ENCODE measurements at regions not wholly inside any gene's neighbourhood (a gene's known extent, or its start where the extent isn't known, plus 50 kb on each side); places are given as distances from the start of the nearest gene placed in this dataset.

GRCh38 chr6:105669232-105669631, 266.4 kb upstream of the PREP start:
- no peak overlapping the region for H3K9ac ChIP-seq (ENCODE audit: insufficient read depth in 1 of 2, low read length in 2 of 2)
- no peak overlapping the region for H3K4me3 ChIP-seq
- no peak overlapping the region for H3K27ac ChIP-seq (ENCODE audit: low read depth in 1 of 2, low read length in 1 of 2)
- WGBS, 2 donors, result 76 to 79% methylated on average over 5 of the region's 5 CpGs
- TF ChIP-seq CTCF (IDR thresholded peaks at IDR 0.05; ENCODE audit: control extremely low read depth, extremely low read depth), result no peak
- no peaks in the 10 kb centered on the region for H3K4me1 ChIP-seq (ENCODE audit: control insufficient read depth in 5 of 5, insufficient read depth in 5 of 5, low read length in 5 of 5)
- ATAC-seq (ENCODE audit: insufficient read depth, low FRiP score), result no peak
- peaks cover 0 to 7% (median 0%) of the 10 kb centered on the region in 4 donors for H3K9me3 ChIP-seq (ENCODE audit: control insufficient read depth in 4 of 4, insufficient read depth in 3 of 4, low read length in 3 of 4)
- H3K27me3 ChIP-seq (ENCODE audit: control insufficient read depth in 3 of 3, insufficient read depth in 3 of 3, low read length in 2 of 3), result no peaks in the 10 kb centered on the region
- H3K36me3 ChIP-seq (ENCODE audit: control insufficient read depth in 4 of 4, insufficient read depth in 4 of 4, low read length in 4 of 4), result no peaks in the 10 kb centered on the region
- DNase-seq, result no peak

DNA sequence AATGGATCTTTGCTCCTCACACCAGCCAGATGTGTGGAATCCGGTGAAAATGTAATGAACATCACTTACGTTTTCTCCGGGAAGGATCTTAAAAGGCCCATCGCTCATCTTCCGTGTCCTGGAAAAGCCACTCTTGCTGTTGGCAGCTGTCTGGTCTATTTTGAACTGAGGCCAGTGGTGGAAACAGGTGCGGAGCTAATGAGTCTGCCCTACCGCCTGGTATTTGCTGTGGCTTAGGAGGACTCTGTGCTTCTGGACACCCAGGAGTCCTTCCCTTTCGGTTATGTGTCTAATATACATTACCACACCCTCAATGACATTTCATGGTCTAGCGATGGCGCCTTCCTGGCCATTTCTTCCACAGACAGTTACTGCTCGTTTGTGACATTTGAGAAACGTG, 264.2 kb upstream of the PREP start:
- DNase-seq, result no peak
- no peak for TF ChIP-seq CTCF (IDR thresholded peaks at IDR 0.05; ENCODE audit: control extremely low read depth, extremely low read depth)
- H3K27me3 ChIP-seq (ENCODE audit: control insufficient read depth in 3 of 3, insufficient read depth in 3 of 3, low read length in 2 of 3), result no peaks in the 10 kb centered on the region
- no peak overlapping the region for H3K9ac ChIP-seq (ENCODE audit: insufficient read depth in 1 of 2, low read length in 2 of 2)
- no peaks in the 10 kb centered on the region for H3K4me1 ChIP-seq (ENCODE audit: control insufficient read depth in 5 of 5, insufficient read depth in 5 of 5, low read length in 5 of 5)
- no peak overlapping the region for H3K4me3 ChIP-seq
- no peak for ATAC-seq (ENCODE audit: insufficient read depth, low FRiP score)
- H3K27ac ChIP-seq (ENCODE audit: low read depth in 1 of 2, low read length in 1 of 2), result no peak overlapping the region
- H3K36me3 ChIP-seq (ENCODE audit: control insufficient read depth in 4 of 4, insufficient read depth in 4 of 4, low read length in 4 of 4), result no peaks in the 10 kb centered on the region
- H3K9me3 ChIP-seq (ENCODE audit: control insufficient read depth in 4 of 4, insufficient read depth in 3 of 4, low read length in 3 of 4), result peaks cover 0 to 8% (median 0%) of the 10 kb centered on the region in 4 donors
- 94 to 95% methylated on average over 12 of the region's 12 CpGs for WGBS, 2 donors

DNA sequence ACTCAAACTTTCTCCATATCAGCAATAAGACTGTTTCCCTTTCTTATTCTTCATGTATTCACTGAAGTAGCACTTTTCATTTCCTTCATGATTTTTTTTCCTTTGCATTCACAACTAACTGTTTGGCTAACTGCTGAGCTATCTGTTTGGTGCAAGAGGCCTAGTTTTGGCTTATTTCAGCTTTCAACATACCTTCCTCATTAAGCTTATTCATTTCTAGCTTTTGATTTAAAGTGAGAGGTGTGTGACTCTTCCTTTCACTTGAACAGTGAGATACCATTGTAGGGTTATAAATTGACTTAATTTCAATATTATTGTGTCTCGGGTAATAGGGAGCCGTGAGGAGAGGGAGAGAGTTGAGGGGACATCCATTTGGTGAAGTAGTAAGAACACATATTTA, 262.0 kb upstream of the PREP start:
- no peak for TF ChIP-seq CTCF (IDR thresholded peaks at IDR 0.05; ENCODE audit: control extremely low read depth, extremely low read depth)
- Histone ChIP-seq H3K27me3 (ENCODE audit: control insufficient read depth in 3 of 3, insufficient read depth in 3 of 3, low read length in 2 of 3) (no peaks in the 10 kb centered on the region), H3K36me3 (ENCODE audit: control insufficient read depth in 4 of 4, insufficient read depth in 4 of 4, low read length in 4 of 4) (no peaks in the 10 kb centered on the region), H3K9me3 (ENCODE audit: control insufficient read depth in 4 of 4, insufficient read depth in 3 of 4, low read length in 3 of 4) (peaks cover 0 to 5% (median 0%) of the 10 kb centered on the region in 4 donors), H3K4me1 (ENCODE audit: control insufficient read depth in 5 of 5, insufficient read depth in 5 of 5, low read length in 5 of 5) (no peaks in the 10 kb centered on the region), H3K9ac (ENCODE audit: insufficient read depth in 1 of 2, low read length in 2 of 2) (no peak overlapping the region), H3K27ac (ENCODE audit: low read depth in 1 of 2, low read length in 1 of 2) (no peak overlapping the region), H3K4me3 (no peak overlapping the region)
- WGBS, 2 donors, result 68 to 94% methylated on average over 2 of the region's 2 CpGs
- DNase-seq, result no peak
- ATAC-seq (ENCODE audit: insufficient read depth, low FRiP score), result no peak

GRCh38 chr6:105651969-105652368, 249.1 kb upstream of the PREP start:
- no peaks in the 10 kb centered on the region for H3K36me3 ChIP-seq (ENCODE audit: control insufficient read depth in 4 of 4, insufficient read depth in 4 of 4, low read length in 4 of 4)
- H3K4me1 ChIP-seq (ENCODE audit: control insufficient read depth in 5 of 5, insufficient read depth in 5 of 5, low read length in 5 of 5), result no peaks in the 10 kb centered on the region
- peaks cover 0 to 5% (median 0%) of the 10 kb centered on the region in 3 donors for H3K27me3 ChIP-seq (ENCODE audit: control insufficient read depth in 3 of 3, insufficient read depth in 3 of 3, low read length in 2 of 3)
- no peak overlapping the region for H3K27ac ChIP-seq (ENCODE audit: low read depth in 1 of 2, low read length in 1 of 2)
- no peak for TF ChIP-seq CTCF (IDR thresholded peaks at IDR 0.05; ENCODE audit: control extremely low read depth, extremely low read depth)
- ATAC-seq (ENCODE audit: insufficient read depth, low FRiP score) (no peak), DNase-seq (no peak)
- WGBS, 2 donors, result 70 to 75% methylated on average over 2 of the region's 2 CpGs
- H3K4me3 ChIP-seq, result no peak overlapping the region
- no peak overlapping the region for H3K9ac ChIP-seq (ENCODE audit: insufficient read depth in 1 of 2, low read length in 2 of 2)
- H3K9me3 ChIP-seq (ENCODE audit: control insufficient read depth in 4 of 4, insufficient read depth in 3 of 4, low read length in 3 of 4), result no peaks in the 10 kb centered on the region
